A549 (cell line): ENCODE measurements at regions not wholly inside any gene's neighbourhood (a gene's known extent, or its start where the extent isn't known, plus 50 kb on each side); places are given as distances from the start of the nearest gene placed in this dataset.
A peak's percentile ranks its signal among the peaks of the same experiment; 100 is the strongest.

Source experiments
- ATAC-seq, 2 experiments: fragments of 200-7000 bp in 1 of 2; fragments of >200 bp in 1 of 2; cut with Nextera tagmentation in 1 of 2; cut with Tn5 transposase in 1 of 2; 3 replicates each; pipeline versions ENCODE4 v1.8.0 to v1.9.1; 2018 to 2020; ENCODE audit warnings: mild to moderate bottlenecking in 1 of 2, moderate library complexity in 1 of 2
- CTCF ChIA-PET: fragments of 300-600 bp; sonication (Branson Sonifier 250); formaldehyde crosslinking; extraction: SDS; loops from one replicate; lab custom pipeline; 2021; ENCODE audit warnings: antibody characterized with exemption, inconsistent platforms; lab: Yijun Ruan, JAX
- POLR2A ChIA-PET: fragments of 350-600 bp; formaldehyde crosslinking; extraction: SDS; loops from one replicate; lab custom pipeline; 2021; ENCODE audit warnings: antibody characterized with exemption, inconsistent platforms; lab: Yijun Ruan, JAX
- DNase-seq, 2 experiments: peaks; one replicate each; pipeline versions ENCODE4 v3.0.0 to v3.0.0-alpha.2; 2011 to 2016; ENCODE audit warnings: low read depth in 1 of 2, low spot score in 1 of 2
- FAIRE-seq: peaks from 2 replicates; lab custom pipeline; 2011; peaks lifted over from hg19 to GRCh38; lab: Jason Lieb, UNC
- H3K27ac ChIP-seq, 2 experiments: fragments of >200 bp; sonication (Bioruptor Twin); formaldehyde crosslinking; 3 replicates each; pipeline ENCODE4 v1.5.1; 2016 to 2017
- H3K4me1 ChIP-seq: fragments of >200 bp; sonication (Bioruptor Twin); formaldehyde crosslinking; 3 replicates; pipeline ENCODE4 v1.6.1; 2016
- H3K4me2 ChIP-seq: fragments of >200 bp; sonication (Bioruptor Twin); formaldehyde crosslinking; 3 replicates; pipeline ENCODE4 v1.6.1; 2016
- H3K4me3 ChIP-seq: fragments of >200 bp; sonication (Bioruptor Twin); formaldehyde crosslinking; 3 replicates; pipeline ENCODE4 v1.5.1; 2016
- H3K9me3 ChIP-seq: fragments of >200 bp; sonication (Bioruptor Twin); formaldehyde crosslinking; 3 replicates; pipeline ENCODE4 v1.6.1; 2016
- BCL3 ChIP-seq: fragments of >200 bp; sonication (Bioruptor Twin); formaldehyde crosslinking; IDR thresholded peaks from 3 replicates; pipeline ENCODE4 v1.6.1; 2016
- BHLHE40 ChIP-seq: IDR thresholded peaks from 2 replicates; pipeline ENCODE4 v1.6.1; 2012; ENCODE audit warnings: low read depth, low read length, inconsistent platforms
- CHD2 ChIP-seq: fragments of 150-350 bp; IDR thresholded peaks from 2 replicates; pipeline ENCODE4 v1.6.1; 2014; ENCODE audit warnings: low read length; ENCODE audit not compliant: partially characterized antibody
- CHD4 ChIP-seq: fragments of 200-600 bp; sonication (generic); IDR thresholded peaks from 2 replicates; pipeline ENCODE4 v1.6.1; 2016; ENCODE audit warnings: antibody characterized with exemption, mild to moderate bottlenecking, borderline replicate concordance
- CTCF ChIP-seq: fragments of >200 bp; sonication (Bioruptor Twin); formaldehyde crosslinking; IDR thresholded peaks from 3 replicates; pipeline ENCODE4 v1.5.1; 2016
- E2F6 ChIP-seq: IDR thresholded peaks from 2 replicates; pipeline ENCODE4 v1.6.1; 2012; ENCODE audit warnings: low read depth, borderline replicate concordance
- EP300 ChIP-seq, 2 experiments: fragments of >200 bp; sonication (Bioruptor Twin); formaldehyde crosslinking; IDR thresholded peaks; 2 replicates in 1 of 2; 3 replicates in 1 of 2; pipeline ENCODE4 v1.6.1; 2016 to 2017
- ESRRA ChIP-seq: fragments of 150-350 bp; IDR thresholded peaks from 2 replicates; pipeline ENCODE4 v1.6.1; 2014; ENCODE audit warnings: mild to moderate bottlenecking, low read length, borderline replicate concordance
- FOSL2 ChIP-seq, 2 experiments: fragments of 450-650 bp in 1 of 2; fragments of >200 bp in 1 of 2; sonication (Bioruptor Twin) in 1 of 2; formaldehyde crosslinking; IDR thresholded peaks; 2 replicates each; pipeline versions ENCODE4 v1.5.0 to v1.6.1; 2016 to 2020; ENCODE audit warnings: mild to moderate bottlenecking in 1 of 2, moderate library complexity in 1 of 2
- FOXS1 ChIP-seq: fragments of 250-450 bp; sonication (Bioruptor Pico); IDR thresholded peaks from 2 replicates; pipeline ENCODE4 v1.5.0; 2020; ENCODE audit warnings: mild to moderate bottlenecking, moderate library complexity
- HDAC2 ChIP-seq: fragments of 200-600 bp; sonication (generic); IDR thresholded peaks from 2 replicates; pipeline ENCODE4 v1.6.1; 2016
- HES2 ChIP-seq: fragments of >200 bp; sonication (Bioruptor Twin); formaldehyde crosslinking; IDR thresholded peaks from 2 replicates; pipeline ENCODE4 v1.6.1; 2016
- HEYL ChIP-seq: fragments of 250-450 bp; sonication (Bioruptor Pico); IDR thresholded peaks from 2 replicates; pipeline ENCODE4 v1.8.0; 2021; ENCODE audit warnings: mild to moderate bottlenecking, moderate library complexity
- JUN ChIP-seq, 2 experiments: fragments of >200 bp; sonication (Bioruptor Twin); formaldehyde crosslinking; IDR thresholded peaks; 2 replicates in 1 of 2; 3 replicates in 1 of 2; pipeline ENCODE4 v1.6.1; 2016 to 2017
- JUNB ChIP-seq: fragments of >200 bp; sonication (Bioruptor Twin); formaldehyde crosslinking; IDR thresholded peaks from 2 replicates; pipeline ENCODE4 v1.6.1; 2016
- MAX ChIP-seq: IDR thresholded peaks from 2 replicates; pipeline ENCODE4 v1.6.1; 2012
- NR3C1 ChIP-seq: fragments of >200 bp; sonication (Bioruptor Twin); formaldehyde crosslinking; IDR thresholded peaks from 3 replicates; pipeline ENCODE4 v1.6.1; 2017
- PHF8 ChIP-seq: fragments of 200-600 bp; sonication (generic); IDR thresholded peaks from 2 replicates; pipeline ENCODE4 v1.6.1; 2016; ENCODE audit warnings: low read depth, mild to moderate bottlenecking, antibody characterized with exemption, moderate library complexity, borderline replicate concordance
- POLR2AphosphoS2 ChIP-seq: conservative IDR thresholded peaks from 2 replicates; pipeline ENCODE4 v1.6.1; 2012; ENCODE audit warnings: low read length, improper control_type of control experiment, inconsistent platforms
- RARB ChIP-seq: fragments of 250-450 bp; sonication (Bioruptor Pico); IDR thresholded peaks from 2 replicates; pipeline ENCODE4 v1.8.0; 2021; ENCODE audit warnings: mild to moderate bottlenecking, moderate library complexity
- RCOR1 ChIP-seq: fragments of 150-350 bp; IDR thresholded peaks from 2 replicates; pipeline ENCODE4 v1.6.1; 2014; ENCODE audit warnings: antibody characterized with exemption, low read length, low read depth
- REST ChIP-seq: fragments of 200-600 bp; sonication (generic); IDR thresholded peaks from 2 replicates; pipeline ENCODE4 v1.6.1; 2016; ENCODE audit warnings: antibody characterized with exemption, mild to moderate bottlenecking, moderate library complexity
- RFX5 ChIP-seq: fragments of 450-650 bp; IDR thresholded peaks from 2 replicates; pipeline ENCODE4 v1.7.1; 2014; ENCODE audit warnings: antibody characterized with exemption, mild to moderate bottlenecking, moderate library complexity
- RNF2 ChIP-seq: fragments of 200-600 bp; sonication (generic); IDR thresholded peaks from 2 replicates; pipeline ENCODE4 v1.6.1; 2016; ENCODE audit warnings: low read depth, mild to moderate bottlenecking, antibody characterized with exemption, moderate library complexity, borderline replicate concordance
- SMC3 ChIP-seq: fragments of >200 bp; sonication (Bioruptor Twin); formaldehyde crosslinking; IDR thresholded peaks from 3 replicates; pipeline ENCODE4 v1.6.1; 2018; ENCODE audit warnings: inconsistent platforms
- SREBF2 ChIP-seq: fragments of 450-650 bp; IDR thresholded peaks from 2 replicates; pipeline ENCODE4 v1.6.1; 2014; ENCODE audit warnings: mild to moderate bottlenecking, moderate library complexity
- TFCP2L1 ChIP-seq: fragments of 250-450 bp; sonication (Bioruptor Pico); IDR thresholded peaks from 2 replicates; pipeline ENCODE4 v1.5.0; 2021; ENCODE audit warnings: mild to moderate bottlenecking
- TP53 ChIP-seq: fragments of 250-450 bp; sonication (Bioruptor Pico); IDR thresholded peaks from 2 replicates; pipeline ENCODE4 v1.5.0; 2021; ENCODE audit warnings: mild to moderate bottlenecking, moderate library complexity
- ZC3H11A ChIP-seq: fragments of 450-650 bp; IDR thresholded peaks from 2 replicates; pipeline ENCODE4 v1.6.1; 2014; ENCODE audit warnings: antibody characterized with exemption, mild to moderate bottlenecking
- ZFP36 ChIP-seq: fragments of 450-650 bp; IDR thresholded peaks from 2 replicates; pipeline ENCODE4 v1.6.1; 2014; ENCODE audit warnings: borderline replicate concordance; ENCODE audit not compliant: partially characterized antibody
- WGBS: methylation state at CpG from one replicate; pipeline ENCODE4 v1.1.6; 2017; ENCODE audit errors: missing lambda C conversion rate; 5-methylcytosine and 5-hydroxymethylcytosine counted together

GRCh38 chr15:77940381-77940947 is 137.0 kb downstream of the TBC1D2B start:
- ChIA-PET CTCF (interaction anchor here (1.9 kb wide), 1 partner anchor 18 kb away, joined by 7 read pairs; no protein-coding TSS in a partner anchor), POLR2A (no interaction called here)
- TF ChIP-seq RNF2 (no peak), SMC3 (no peak), RARB (CRISPR knock-in tag) (no peak), ESRRA (no peak), FOSL2 (IDR thresholded peaks at IDR 0.05) (no peak), FOSL2 (CRISPR knock-in tag; IDR thresholded peaks at IDR 0.05) (no peak), BHLHE40 (no peak), RCOR1 (no peak), HDAC2 (no peak), FOXS1 (no peak), MAX (no peak), ZFP36 (no peak), NR3C1 (no peak), HES2 (no peak), EP300 (IDR thresholded peaks at IDR 0.05) (no peak), JUNB (no peak), ZC3H11A (no peak), CHD4 (no peak), REST (no peak), CHD2 (no peak), PHF8 (no peak)
- 71% methylated on average over 7 of the region's 8 CpGs for WGBS
- H3K4me3 ChIP-seq: no peak overlapping the region
- no peak for FAIRE-seq
- no peak; a peak in 1 of 6 replicates for ATAC-seq
- no peak for DNase-seq
- no peaks in the 10 kb centered on the region for H3K4me1 ChIP-seq
- no peak overlapping the region for H3K4me2 ChIP-seq
- no peak overlapping the region for H3K27ac ChIP-seq
- H3K9me3 ChIP-seq: no peaks in the 10 kb centered on the region

GRCh38 chr15:77939851-77940250 is 137.7 kb downstream of the TBC1D2B start:
- Histone ChIP-seq H3K27ac (no peak overlapping the region), H3K4me2 (no peak overlapping the region)
- CTCF ChIA-PET: interaction anchor here (1.9 kb wide), 1 partner anchor 19 kb away, joined by 7 read pairs; no protein-coding TSS in a partner anchor
- no peak for FAIRE-seq
- WGBS: 87% methylated on average over 12 of the region's 12 CpGs
- TF ChIP-seq HEYL (CRISPR knock-in tag) (no peak), SMC3 (no peak), HDAC2 (no peak), RFX5 (no peak), POLR2AphosphoS2 (no peak), JUN (IDR thresholded peaks at IDR 0.05) (no peak), RARB (CRISPR knock-in tag) (no peak), TFCP2L1 (CRISPR knock-in tag) (no peak), E2F6 (no peak), FOSL2 (IDR thresholded peaks at IDR 0.05) (no peak), FOSL2 (CRISPR knock-in tag; IDR thresholded peaks at IDR 0.05) (no peak), HES2 (no peak), NR3C1 (no peak), TP53 (CRISPR knock-in tag) (no peak), CTCF (no peak), BCL3 (no peak), RCOR1 (no peak), SREBF2 (no peak), FOXS1 (no peak)
- TF ChIP-seq, all 56 proteins: peak for 0
- peak in 1 of 2 experiments; percentile 32; a peak in 3 of 6 replicates for ATAC-seq
- no peaks in the 10 kb centered on the region for H3K4me1 ChIP-seq
- H3K4me3 ChIP-seq: no peak overlapping the region
- H3K9me3 ChIP-seq: no peaks in the 10 kb centered on the region
- DNase-seq: no peak
- POLR2A ChIA-PET: no interaction called here
